MG63 (cell line): ENCODE measurements at regions not wholly inside any gene's neighbourhood (a gene's known extent, or its start where the extent isn't known, plus 50 kb on each side); places are given as distances from the start of the nearest gene placed in this dataset.
A peak's percentile ranks its signal among the peaks of the same experiment; 100 is the strongest.

ENCODE experiments used
- DNase-seq: peaks from one replicate; pipeline ENCODE4 v3.0.0-alpha.2; 2020
- H3K27me3 ChIP-seq: fragments of 250-450 bp; sonication (Bioruptor Pico); 2 replicates; pipeline ENCODE4 v1.5.1; 2020; ENCODE audit warnings: mild to moderate bottlenecking, moderate library complexity
- H3K36me3 ChIP-seq: fragments of 250-450 bp; sonication (Bioruptor Pico); 2 replicates; pipeline ENCODE4 v1.5.1; 2020; ENCODE audit warnings: mild to moderate bottlenecking, moderate library complexity
- H3K4me3 ChIP-seq: fragments of 250-450 bp; sonication (Bioruptor Pico); 2 replicates; pipeline ENCODE4 v1.5.1; 2020; ENCODE audit warnings: mild to moderate bottlenecking, moderate library complexity
- H3K9me3 ChIP-seq: fragments of 250-450 bp; sonication (Bioruptor Pico); 2 replicates; pipeline ENCODE4 v1.5.1; 2020; ENCODE audit warnings: mild to moderate bottlenecking, moderate library complexity

- 0 out of 2 replicates have a peak, but pooled peaks cover 2% of the 10 kb centered on the region for H3K27me3 ChIP-seq
- no peak overlapping the region for H3K4me3 ChIP-seq
- no peaks in the 10 kb centered on the region for H3K9me3 ChIP-seq
- DNase-seq = no peak
- no peaks in the 10 kb centered on the region for H3K36me3 ChIP-seq
Measured at GRCh38 chr16:25512041-25512440, 179.7 kb upstream of the HS3ST4 start.

- Histone ChIP-seq H3K4me3 (no peak overlapping the region), H3K27me3 (0 out of 2 replicates have a peak, but pooled peaks cover 4% of the 10 kb centered on the region), H3K9me3 (no peaks in the 10 kb centered on the region), H3K36me3 (no peaks in the 10 kb centered on the region)
- DNase-seq = no peak
Measured at GRCh38 chr16:25509456-25509855, 182.3 kb upstream of the HS3ST4 start.

- Histone ChIP-seq H3K9me3 (no peaks in the 10 kb centered on the region), H3K27me3 (0 out of 2 replicates have a peak, but pooled peaks cover 2% of the 10 kb centered on the region), H3K36me3 (no peaks in the 10 kb centered on the region), H3K4me3 (no peak overlapping the region)
- DNase-seq = no peak
Measured at GRCh38 chr16:25501530-25502255, 190.1 kb upstream of the HS3ST4 start.

GRCh38 chr16:25494292-25494691 lies 197.5 kb upstream of the HS3ST4 start:
- Histone ChIP-seq H3K27me3 (no peaks in the 10 kb centered on the region), H3K9me3 (no peaks in the 10 kb centered on the region), H3K36me3 (no peaks in the 10 kb centered on the region), H3K4me3 (no peak overlapping the region)
- no peak for DNase-seq

- Histone ChIP-seq H3K27me3 (no peaks in the 10 kb centered on the region), H3K4me3 (no peak overlapping the region), H3K9me3 (no peaks in the 10 kb centered on the region), H3K36me3 (no peaks in the 10 kb centered on the region)
- peak; percentile 64 for DNase-seq
Measured at GRCh38 chr16:25493136-25493811, 198.5 kb upstream of the HS3ST4 start.

- no peak overlapping the region for H3K4me3 ChIP-seq
- H3K36me3 ChIP-seq = no peaks in the 10 kb centered on the region
- no peak for DNase-seq
- peaks cover 2% of the 10 kb centered on the region; the same call in 1 of the 2 replicates for H3K9me3 ChIP-seq
- H3K27me3 ChIP-seq = no peaks in the 10 kb centered on the region
Measured at GRCh38 chr16:25488435-25488834, 203.3 kb upstream of the HS3ST4 start.

- Histone ChIP-seq H3K36me3 (no peaks in the 10 kb centered on the region), H3K27me3 (no peaks in the 10 kb centered on the region), H3K9me3 (peaks cover 2% of the 10 kb centered on the region; the same call in 1 of the 2 replicates), H3K4me3 (no peak overlapping the region)
- DNase-seq = no peak
Measured at GRCh38 chr16:25487888-25488287, 203.9 kb upstream of the HS3ST4 start.

GRCh38 chr16:25481636-25482035 lies 210.1 kb upstream of the HS3ST4 start:
- H3K4me3 ChIP-seq = no peak overlapping the region
- no peaks in the 10 kb centered on the region for H3K9me3 ChIP-seq
- H3K36me3 ChIP-seq = no peaks in the 10 kb centered on the region

GRCh38 chr16:25478476-25478875 lies 213.3 kb upstream of the HS3ST4 start:
- no peaks in the 10 kb centered on the region; the same call in 1 of the 2 replicates for H3K27me3 ChIP-seq
- H3K36me3 ChIP-seq = no peaks in the 10 kb centered on the region
- no peak for DNase-seq
- H3K4me3 ChIP-seq = no peak overlapping the region
- H3K9me3 ChIP-seq = no peaks in the 10 kb centered on the region

More at GRCh38 chr16:25481636-25482035, 210.1 kb upstream of the HS3ST4 start:
- H3K27me3 ChIP-seq = no peaks in the 10 kb centered on the region; the same call in 1 of the 2 replicates
- DNase-seq = no peak

- H3K36me3 ChIP-seq = no peaks in the 10 kb centered on the region
- no peak overlapping the region for H3K4me3 ChIP-seq
- H3K9me3 ChIP-seq = no peaks in the 10 kb centered on the region
- DNase-seq = no peak
- 0 out of 2 replicates have a peak, but pooled peaks cover 3% of the 10 kb centered on the region for H3K27me3 ChIP-seq
Measured at GRCh38 chr16:25464058-25464457, 206.4 kb upstream of the ZKSCAN2 start.

GRCh38 chr16:25449802-25450201 lies 192.2 kb upstream of the ZKSCAN2 start:
- Histone ChIP-seq H3K36me3 (no peaks in the 10 kb centered on the region), H3K9me3 (no peaks in the 10 kb centered on the region), H3K4me3 (no peak overlapping the region), H3K27me3 (peaks cover 3% of the 10 kb centered on the region)
- no peak for DNase-seq

GRCh38 chr16:25443994-25444393 lies 186.3 kb upstream of the ZKSCAN2 start:
- Histone ChIP-seq H3K9me3 (no peaks in the 10 kb centered on the region), H3K27me3 (no peaks in the 10 kb centered on the region; the same call in none of the 2 replicates), H3K36me3 (no peaks in the 10 kb centered on the region), H3K4me3 (no peak overlapping the region)
- no peak for DNase-seq

GRCh38 chr16:25434064-25434463 lies 176.4 kb upstream of the ZKSCAN2 start:
- Histone ChIP-seq H3K27me3 (peaks cover 18% of the 10 kb centered on the region), H3K36me3 (no peaks in the 10 kb centered on the region), H3K4me3 (no peak overlapping the region), H3K9me3 (no peaks in the 10 kb centered on the region)
- no peak for DNase-seq

GRCh38 chr16:25433388-25433787 lies 175.7 kb upstream of the ZKSCAN2 start:
- Histone ChIP-seq H3K4me3 (no peak overlapping the region), H3K9me3 (no peaks in the 10 kb centered on the region)
- DNase-seq = no peak

GRCh38 chr16:25431472-25431871 lies 173.8 kb upstream of the ZKSCAN2 start:
- Histone ChIP-seq H3K4me3 (no peak overlapping the region), H3K36me3 (no peaks in the 10 kb centered on the region), H3K27me3 (peaks cover 13% of the 10 kb centered on the region), H3K9me3 (no peaks in the 10 kb centered on the region)
- DNase-seq = no peak

More at GRCh38 chr16:25433388-25433787, 175.7 kb upstream of the ZKSCAN2 start:
- H3K36me3 ChIP-seq = no peaks in the 10 kb centered on the region
- H3K27me3 ChIP-seq = peaks cover 18% of the 10 kb centered on the region

GRCh38 chr16:25426829-25427228 lies 169.2 kb upstream of the ZKSCAN2 start:
- H3K27me3 ChIP-seq = peaks cover 2% of the 10 kb centered on the region; the same call in 1 of the 2 replicates
- no peak for DNase-seq
- no peaks in the 10 kb centered on the region for H3K36me3 ChIP-seq
- H3K9me3 ChIP-seq = no peaks in the 10 kb centered on the region
- H3K4me3 ChIP-seq = no peak overlapping the region

- Histone ChIP-seq H3K9me3 (no peaks in the 10 kb centered on the region), H3K27me3 (no peaks in the 10 kb centered on the region), H3K4me3 (no peak overlapping the region), H3K36me3 (no peaks in the 10 kb centered on the region)
- no peak for DNase-seq
Measured at GRCh38 chr16:25419681-25420080, 162.0 kb upstream of the ZKSCAN2 start.

GRCh38 chr16:25419153-25419552 lies 161.5 kb upstream of the ZKSCAN2 start:
- Histone ChIP-seq H3K9me3 (no peaks in the 10 kb centered on the region), H3K36me3 (no peaks in the 10 kb centered on the region), H3K4me3 (no peak overlapping the region), H3K27me3 (no peaks in the 10 kb centered on the region)
- DNase-seq = no peak
